GM21723 (cell line): ENCODE measurements at regions not wholly inside any gene's neighbourhood (a gene's known extent, or its start where the extent isn't known, plus 50 kb on each side); places are given as distances from the start of the nearest gene placed in this dataset.
"Not testable (repeated sequence)": the region's sequence is repeated elsewhere in the genome, so short reads cannot be mapped to it uniquely, and the experiment has no call there.

Experiments
- ATAC-seq: cut with Tn5 transposase; IDR thresholded peaks from one replicate; pipeline ENCODE4 v1.9.1; 2021; ENCODE audit warnings: mild to moderate bottlenecking, moderate library complexity; ENCODE audit not compliant: unreplicated experiment

GRCh38 chr16:59601452-59601851, 867.3 kb upstream of the GOT2 start:
- no peak for ATAC-seq

- no peak for ATAC-seq
These were observed 863.2 kb upstream of the GOT2 start for GRCh38 chr16:59597269-59597668.

DNA sequence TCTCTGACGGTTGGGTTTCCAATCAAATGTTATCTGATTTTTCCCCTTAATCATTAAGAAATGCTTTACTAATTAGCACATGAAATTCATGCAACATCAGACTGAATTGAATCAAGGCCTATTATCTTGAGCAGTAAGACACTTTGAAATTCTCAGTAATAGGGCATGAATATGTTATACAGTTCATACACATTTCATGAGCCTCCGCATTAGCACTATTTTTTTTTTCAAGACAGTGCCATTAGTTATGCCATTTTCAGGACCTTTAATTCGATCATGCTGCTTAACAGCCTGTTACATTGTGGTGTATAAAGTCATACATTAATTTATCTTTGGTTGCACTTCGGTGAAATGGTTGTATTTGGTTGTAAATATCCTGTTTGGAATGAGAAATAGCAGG, 862.6 kb upstream of the GOT2 start:
- ATAC-seq, result no peak

DNA sequence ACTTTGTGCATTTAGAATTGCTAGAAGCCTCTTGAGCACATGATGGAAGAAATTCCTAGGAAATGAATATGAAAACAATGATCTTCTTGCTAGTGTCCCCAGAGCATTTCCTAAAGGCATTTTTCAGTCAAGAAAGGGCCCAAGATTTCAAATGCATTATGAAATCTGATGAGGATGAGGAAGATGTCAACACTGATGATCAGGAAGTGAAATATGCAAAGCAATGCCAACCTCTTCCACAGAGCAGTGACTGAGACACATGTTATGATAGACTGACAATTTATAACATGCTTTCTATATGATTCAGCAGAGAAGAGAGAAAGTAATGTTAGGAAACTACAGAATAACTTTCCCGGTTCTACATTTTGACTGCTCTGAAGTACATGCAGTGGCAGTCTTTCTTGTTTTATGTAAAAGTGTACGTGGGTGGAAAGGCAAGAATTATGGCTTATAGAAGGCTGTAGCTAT, 859.1 kb upstream of the GOT2 start:
- ATAC-seq, result no peak

DNA sequence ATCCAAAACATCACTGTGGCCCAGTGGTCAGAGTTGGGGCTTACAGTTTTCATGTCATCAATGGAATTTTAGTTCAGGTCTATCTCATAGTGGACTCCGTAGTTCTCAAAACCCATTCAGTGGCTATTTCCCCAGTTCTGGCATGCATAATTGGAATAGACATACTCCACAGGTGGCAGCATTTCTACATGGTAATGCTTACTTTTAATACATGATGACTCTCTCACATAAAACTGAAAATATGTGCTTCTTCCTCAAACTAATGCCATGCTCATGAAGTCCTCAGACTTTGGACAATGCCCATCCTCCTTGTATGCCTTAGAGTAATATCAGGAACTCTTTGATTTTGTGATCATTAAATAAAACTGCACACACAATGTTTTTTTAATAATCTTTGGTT, 857.4 kb upstream of the GOT2 start:
- ATAC-seq, result no peak

GRCh38 chr16:59590845-59591244, 856.7 kb upstream of the GOT2 start:
- no peak for ATAC-seq

GRCh38 chr16:59586331-59586730, 852.2 kb upstream of the GOT2 start:
- ATAC-seq, result no peak

GRCh38 chr16:59574296-59574695, 840.2 kb upstream of the GOT2 start:
- ATAC-seq, result no peak

GRCh38 chr16:59573528-59574271, 839.6 kb upstream of the GOT2 start:
- no peak for ATAC-seq

DNA sequence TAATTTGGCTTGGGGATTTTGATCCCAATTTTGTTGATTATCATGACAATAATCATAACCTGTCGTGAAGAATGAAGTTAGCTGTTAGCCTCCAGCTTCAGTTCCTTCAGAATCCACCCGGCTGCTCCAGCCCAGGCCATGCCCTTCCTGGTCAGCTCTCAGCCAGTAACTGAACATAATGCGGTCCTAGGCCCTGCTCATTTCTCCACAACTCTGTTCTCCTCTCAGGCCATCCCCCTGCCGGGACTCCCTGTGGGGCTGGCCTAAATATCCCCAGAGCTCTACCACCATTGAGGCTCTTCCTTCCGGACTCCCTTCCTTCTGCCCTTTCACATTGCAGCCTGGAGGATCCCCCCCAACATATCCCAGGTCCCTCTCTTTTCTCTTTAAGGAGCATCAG, 833.4 kb upstream of the GOT2 start:
- ATAC-seq, result no peak

GRCh38 chr16:59566446-59566845, 832.3 kb upstream of the GOT2 start:
- no peak for ATAC-seq

DNA sequence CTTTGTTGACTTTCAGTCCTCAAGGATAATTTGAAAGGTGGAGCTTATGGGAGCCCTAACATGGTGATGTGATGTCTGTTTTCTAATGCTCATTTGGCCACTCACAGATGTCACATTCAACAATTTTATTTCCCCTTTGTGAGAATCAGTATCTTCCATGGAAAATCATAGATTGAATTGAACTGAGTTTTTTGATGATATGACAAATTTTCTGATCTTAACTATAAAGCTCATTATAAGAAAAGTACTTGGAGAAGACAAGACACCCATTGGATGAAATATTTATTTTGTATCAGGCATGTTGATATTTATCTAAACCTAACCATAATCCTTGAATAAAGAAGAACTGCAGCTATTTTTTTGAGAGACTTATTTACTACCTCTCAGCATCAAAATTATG, 824.6 kb upstream of the GOT2 start:
- ATAC-seq, result no peak

GRCh38 chr16:59552164-59552563, 818.0 kb upstream of the GOT2 start:
- no peak for ATAC-seq

- ATAC-seq, result no peak
These were observed 811.6 kb upstream of the GOT2 start for GRCh38 chr16:59545721-59546120.

GRCh38 chr16:59543641-59544040, 809.5 kb upstream of the GOT2 start:
- no peak for ATAC-seq

DNA sequence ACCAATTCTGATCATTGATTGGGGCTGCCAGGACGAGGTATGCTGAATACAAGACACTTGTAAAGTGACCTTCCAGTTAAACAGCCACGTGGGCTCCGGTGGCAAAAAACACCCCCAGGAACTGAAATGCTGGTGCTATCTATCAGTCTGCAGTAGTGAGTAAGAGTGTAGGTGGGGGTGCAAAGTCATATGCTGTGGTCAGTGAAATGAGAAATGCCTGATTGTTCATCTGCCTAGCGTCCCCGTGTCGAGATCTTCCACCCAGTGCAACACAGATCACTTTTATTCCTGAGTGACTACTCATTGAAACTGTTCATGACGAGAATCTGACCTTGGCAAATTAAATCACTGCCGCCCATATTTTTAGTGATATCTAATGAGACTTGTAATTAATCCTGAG, 806.5 kb upstream of the GOT2 start:
- no peak for ATAC-seq

GRCh38 chr16:59535298-59535697, 801.2 kb upstream of the GOT2 start:
- ATAC-seq, result no peak

GRCh38 chr16:59527206-59527997, 793.3 kb upstream of the GOT2 start:
- no peak for ATAC-seq

DNA sequence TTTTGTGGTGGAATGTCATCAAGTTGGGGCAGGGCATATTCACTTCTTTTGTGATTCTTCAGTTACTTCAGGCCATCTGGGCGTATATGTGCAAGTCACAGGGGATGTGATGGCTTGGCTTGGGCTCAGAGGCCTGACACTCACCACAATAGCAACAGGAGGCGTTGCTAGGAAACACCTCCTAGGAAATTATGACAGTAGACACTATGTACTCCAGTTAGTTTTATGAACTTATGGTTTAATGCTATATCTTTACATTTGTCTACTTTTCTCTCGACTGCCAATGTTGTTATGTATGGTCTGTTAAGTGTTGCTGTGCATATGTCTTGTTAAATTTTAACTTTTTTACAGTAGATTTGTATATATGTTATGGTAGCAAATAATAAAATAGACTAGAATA, 788.7 kb upstream of the GOT2 start:
- ATAC-seq, result no peak

DNA sequence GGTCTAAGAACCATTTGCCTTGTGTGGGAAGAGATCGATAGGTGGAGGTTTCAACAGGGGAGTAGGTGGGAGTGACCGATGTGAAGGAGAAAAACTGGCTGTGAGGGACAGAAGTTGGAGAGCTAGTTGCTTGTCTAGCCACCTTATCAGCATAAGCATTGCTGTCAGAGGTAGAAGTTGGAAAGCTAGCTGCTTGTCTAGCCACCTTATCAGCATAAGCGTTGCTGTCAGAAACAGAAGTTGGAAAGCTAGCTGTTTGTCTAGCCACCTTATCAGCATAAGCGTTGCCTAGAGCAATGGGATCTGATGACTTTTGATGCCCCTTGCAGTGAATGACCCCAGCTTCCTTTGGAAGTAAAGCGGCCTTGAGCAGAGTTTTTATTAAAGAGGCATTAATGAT, 784.6 kb upstream of the GOT2 start:
- ATAC-seq, result not testable (repeated sequence)

DNA sequence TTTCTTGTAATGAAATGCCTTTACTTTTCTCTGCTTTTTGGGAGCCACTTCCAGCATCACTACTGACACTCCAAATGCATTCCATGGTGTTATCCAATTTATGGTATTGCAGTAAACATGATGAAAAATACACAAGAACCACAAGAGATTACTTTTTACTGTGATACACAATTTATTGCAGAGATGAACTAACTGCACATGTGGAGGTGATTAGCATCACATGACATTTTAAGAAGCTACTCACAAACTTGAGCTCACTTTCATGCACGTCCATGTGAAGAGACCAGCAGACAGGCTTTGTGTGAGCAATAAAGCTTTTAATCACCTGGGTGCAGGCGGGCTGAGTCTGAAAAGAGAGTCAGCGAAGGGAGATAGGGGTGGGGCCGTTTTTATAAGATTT, 780.5 kb upstream of the GOT2 start:
- no peak for ATAC-seq

- no peak for ATAC-seq
These were observed 775.9 kb upstream of the GOT2 start for GRCh38 chr16:59510008-59510424.
